Activated T-cell treated with anti-CD3 and anti-CD28 coated beads, Interleukin-2, amount 50 U/mL, for 48 hours (primary cell): ENCODE measurements at regions not wholly inside any gene's neighbourhood (a gene's known extent, or its start where the extent isn't known, plus 50 kb on each side); places are given as distances from the start of the nearest gene placed in this dataset.

Source experiments
- DNase-seq, 2 experiments: peaks; one replicate each; pipeline ENCODE4 v3.0.0-alpha.2; 2020

DNA sequence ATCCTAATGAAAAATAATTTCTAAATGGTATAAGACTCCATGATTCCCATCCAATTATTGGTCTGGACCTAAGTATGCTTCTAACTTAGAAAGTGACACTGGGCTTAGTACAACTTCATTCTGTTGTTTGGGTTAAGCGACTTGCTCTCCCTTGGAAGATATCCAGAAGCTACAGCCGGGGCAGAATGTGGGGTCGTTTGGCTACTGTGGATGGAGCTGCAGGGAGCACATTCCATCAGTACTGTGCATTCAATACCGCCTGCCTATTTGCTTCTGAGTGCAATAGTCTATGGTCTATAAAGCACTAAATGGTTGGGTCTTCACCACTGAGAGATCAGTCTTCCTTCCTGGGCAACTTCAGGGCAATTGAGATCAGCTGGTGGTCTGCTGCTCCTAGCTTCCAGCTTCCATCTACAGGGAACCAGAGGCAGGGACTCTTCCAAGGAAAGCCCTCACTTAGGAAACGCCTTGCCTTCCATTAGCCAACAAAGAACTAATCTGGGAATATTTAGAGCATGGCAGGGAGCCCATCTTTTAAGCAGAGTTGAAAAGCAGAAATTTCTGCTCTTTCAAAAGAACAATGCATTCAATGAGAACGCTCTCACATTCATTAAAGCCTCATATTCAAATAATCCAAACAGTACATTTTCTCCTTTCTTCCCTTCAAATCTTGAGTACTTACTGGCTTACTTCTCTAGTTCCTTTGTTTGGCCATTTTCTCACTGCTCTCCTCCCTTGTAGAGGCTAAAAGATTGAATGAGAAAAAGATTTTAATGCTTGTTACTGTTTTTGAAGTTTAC lies 1049.9 kb upstream of the TENM3 start:
- DNase-seq, result no peak

DNA sequence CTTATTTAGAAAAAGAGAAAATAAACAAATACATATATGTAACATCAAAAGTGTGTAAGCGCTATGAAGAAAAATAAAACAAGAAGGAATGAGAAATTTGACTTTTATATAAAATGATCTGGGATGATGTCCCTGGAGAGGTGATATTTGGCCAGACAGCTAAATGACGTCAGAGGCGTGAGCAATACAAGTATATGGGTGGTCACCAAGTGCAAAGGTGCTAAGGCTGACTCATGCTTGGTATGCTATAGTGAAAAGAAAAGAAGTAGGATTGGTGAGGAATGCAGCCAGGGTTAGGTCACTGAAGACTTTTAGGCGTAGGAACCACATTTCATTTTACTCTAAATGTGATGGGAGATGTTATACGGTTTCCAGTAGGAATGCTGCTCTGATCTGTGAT lies 1049.1 kb upstream of the TENM3 start:
- no peak for DNase-seq

DNA sequence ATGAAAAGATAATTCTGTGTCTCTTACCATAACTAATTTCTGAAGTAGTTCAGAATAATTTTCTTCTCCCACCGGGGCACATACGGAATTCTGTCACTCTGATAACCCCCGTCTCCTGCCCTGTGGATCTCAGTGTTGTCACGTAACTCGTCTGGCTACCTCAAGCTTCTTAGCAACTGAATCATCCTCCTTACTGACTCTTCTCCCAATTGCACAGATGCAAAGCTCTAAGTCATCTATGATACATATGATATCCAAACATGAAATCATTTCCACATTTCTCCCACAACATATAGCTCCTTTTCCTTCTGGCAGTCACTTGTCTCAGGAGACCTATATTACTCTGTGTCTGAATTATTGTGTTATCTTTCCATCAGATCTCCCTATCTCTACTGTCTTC lies 1043.1 kb upstream of the TENM3 start:
- no peak for DNase-seq

DNA sequence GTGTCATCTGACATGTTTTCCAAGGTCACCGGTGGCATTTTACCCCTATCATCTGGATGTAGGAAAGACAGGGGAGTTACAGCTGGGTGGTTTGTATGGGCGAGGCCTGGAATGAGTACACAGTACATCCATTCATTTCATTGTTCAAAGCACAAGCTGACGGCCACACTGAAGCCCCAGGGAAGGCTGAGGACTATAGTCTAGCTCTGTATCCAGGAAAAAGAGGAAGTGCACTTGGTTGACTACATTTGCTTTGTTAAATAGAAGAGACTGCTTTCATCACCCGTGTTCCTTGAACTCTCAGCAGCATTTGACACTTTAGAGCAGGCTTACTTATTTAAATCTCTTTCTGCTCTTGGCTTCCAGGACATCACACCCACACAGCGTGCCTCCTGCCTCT lies 1041.0 kb upstream of the TENM3 start:
- no peak for DNase-seq

DNA sequence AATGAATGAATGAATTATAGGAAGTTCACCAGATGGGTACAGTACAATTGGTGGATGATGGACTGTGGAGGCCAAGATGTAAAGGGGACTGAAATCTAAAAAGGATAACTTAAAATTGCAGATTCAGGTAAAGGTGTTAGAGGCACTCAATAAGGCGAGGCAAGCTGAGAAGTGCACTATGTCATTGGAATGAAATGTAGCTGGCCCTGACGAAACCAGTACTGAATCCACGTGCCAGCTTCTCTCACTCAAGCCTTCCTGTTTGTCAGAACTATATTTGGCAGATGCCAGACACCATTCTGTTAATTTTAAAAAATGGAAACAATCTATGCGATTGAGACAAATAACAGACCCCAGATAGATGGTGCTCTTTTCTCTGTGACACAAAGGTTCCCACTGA lies 1039.1 kb upstream of the TENM3 start:
- no peak for DNase-seq

DNA sequence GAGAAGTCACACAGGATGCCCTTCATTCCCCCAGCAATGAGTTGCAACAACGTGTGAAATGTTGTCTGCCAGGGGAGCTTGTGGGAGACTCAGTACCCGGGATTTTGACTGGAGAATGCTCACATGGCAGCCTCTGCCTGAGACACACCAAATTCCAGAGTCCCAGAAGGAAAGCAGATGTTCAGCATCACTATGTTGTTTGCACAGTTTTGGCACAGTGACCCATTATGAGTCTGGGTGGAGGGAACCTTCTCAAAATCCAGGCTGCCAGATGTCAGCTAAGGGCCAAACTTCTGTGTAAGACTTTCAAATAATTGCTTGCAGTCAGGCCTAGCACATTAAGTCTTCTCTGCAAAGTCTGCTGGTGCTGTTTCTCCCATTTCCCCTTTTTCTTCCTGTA lies 1029.7 kb upstream of the TENM3 start:
- DNase-seq, result no peak

DNA sequence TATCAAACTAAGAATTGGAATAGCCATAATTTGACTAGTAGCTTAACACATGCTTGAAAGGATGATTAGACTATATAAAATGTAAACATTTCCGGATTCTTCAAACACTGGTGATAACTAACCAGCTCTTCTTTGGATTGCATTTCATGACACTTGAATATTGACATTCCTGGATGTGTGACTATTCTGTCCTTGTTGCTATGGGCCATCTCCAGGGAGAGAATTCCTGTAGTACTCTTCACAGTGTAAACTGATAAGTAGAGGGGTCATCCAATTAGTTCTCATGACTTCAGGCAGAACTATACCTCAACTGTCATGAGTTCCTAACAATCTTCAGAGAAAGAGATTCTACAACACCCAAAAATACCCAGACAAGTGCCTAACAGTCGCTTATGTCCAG lies 1026.7 kb upstream of the TENM3 start:
- DNase-seq, result no peak

DNA sequence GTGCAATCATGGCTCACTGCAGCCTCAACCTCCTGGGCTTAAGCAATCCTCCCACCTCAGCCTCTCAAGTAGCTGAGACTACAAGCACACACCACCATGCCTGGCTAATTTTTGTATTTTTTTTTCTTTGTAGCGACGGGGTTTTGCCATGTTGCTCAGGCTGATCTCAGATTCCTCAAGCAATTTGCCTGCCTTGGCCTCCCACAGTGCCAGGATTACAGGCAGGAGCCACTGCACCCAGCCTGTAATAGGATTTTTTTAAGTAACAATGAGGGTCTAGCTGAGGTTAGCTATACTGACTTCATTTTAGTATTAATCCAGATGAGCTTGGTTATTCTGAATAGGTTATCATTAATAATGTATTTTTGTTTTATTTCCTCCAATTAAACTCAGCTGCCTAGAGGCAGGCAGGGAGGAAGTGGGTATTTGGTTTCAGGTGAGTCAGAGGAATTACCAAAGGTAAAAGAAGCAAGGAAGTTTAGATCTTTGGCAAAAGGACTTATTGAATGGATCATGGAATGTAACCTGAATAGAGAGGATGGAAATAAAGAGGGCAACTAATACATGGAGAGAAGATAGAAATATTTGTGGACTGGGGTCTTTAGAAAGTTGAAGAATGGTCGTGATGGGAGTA lies 1023.3 kb upstream of the TENM3 start:
- no peak for DNase-seq

DNA sequence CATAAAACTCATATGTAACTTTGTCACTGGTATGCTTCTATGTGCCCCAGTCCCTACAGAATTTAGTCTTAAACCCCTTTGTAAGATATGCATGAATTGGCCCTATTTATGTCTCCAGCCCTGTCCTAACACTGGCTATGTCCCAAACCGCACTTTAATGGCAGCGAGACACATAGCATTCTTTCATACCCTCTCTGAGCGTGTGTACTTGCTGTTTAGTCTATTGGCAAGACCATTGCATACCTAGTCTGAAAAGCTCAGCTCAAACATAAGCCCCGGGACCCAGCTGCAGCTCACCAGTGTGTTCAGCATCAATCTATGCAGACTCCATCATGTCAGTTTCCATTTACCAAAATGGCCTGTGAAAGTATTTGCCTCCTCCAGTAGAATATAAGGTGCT lies 1018.4 kb upstream of the TENM3 start:
- no peak for DNase-seq

DNA sequence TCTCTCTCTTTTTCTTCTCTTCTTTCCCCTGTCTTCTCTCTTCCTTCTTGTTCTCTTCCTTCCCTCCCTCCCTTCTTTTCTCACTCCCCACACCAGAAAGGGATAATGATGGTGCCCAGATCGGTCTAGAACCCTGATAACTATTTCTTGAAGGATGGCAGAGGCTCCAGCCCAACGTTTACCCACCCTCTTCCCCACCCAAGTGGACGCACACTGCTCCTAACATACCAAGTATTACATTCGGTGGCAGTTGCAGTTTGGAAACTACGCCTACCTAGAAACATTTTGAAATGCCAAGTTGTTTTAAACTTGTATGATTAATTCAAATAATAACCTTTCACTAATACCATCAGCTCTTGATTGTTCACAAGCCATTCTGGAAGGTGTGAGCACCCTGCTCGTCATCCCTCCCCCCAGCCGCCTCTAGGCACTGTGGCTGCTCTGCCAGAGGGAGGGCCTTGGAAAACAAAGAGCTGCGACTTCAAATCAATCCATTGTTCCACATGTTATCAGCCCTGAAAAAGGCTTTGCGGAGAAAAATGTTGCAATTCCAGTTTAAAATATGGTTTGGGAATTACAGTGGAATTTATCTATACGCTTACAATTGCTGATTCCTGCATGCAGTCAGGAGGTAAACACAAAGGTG lies 1017.5 kb upstream of the TENM3 start:
- no peak for DNase-seq

DNA sequence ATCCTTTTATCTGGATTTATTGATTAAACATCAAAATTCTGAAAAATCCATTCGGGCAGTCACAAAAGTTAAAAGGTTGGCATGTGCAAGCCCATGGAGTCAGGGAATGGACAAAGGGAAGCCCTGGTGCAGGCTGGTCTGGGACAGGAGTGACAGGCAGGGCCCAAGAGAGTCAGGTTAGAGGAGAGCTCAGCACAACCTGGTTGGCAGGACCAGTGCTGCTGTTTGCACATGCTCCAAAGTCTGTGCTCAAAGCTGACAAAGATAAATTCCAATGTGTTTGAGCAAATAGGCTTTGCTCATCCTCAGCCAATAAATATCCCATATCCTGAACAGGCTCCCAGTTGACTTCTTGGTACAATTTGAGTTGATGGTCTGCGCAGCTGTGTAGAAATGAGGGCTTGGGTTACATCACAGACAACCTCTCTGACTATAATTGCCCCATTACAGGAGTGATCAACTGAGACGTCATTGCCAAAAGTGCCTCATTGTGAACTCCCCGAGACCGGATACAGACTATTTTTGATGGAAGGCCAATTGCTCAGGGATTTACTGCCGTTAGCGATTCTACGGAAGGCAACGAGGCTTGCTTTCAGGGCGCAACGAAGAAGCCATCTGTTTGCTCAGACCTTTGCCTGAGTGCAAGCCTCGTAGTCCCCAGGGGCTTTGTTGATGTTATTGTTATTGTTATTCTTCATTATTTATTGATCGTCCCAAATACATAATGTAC lies 1008.1 kb upstream of the TENM3 start:
- no peak for DNase-seq

DNA sequence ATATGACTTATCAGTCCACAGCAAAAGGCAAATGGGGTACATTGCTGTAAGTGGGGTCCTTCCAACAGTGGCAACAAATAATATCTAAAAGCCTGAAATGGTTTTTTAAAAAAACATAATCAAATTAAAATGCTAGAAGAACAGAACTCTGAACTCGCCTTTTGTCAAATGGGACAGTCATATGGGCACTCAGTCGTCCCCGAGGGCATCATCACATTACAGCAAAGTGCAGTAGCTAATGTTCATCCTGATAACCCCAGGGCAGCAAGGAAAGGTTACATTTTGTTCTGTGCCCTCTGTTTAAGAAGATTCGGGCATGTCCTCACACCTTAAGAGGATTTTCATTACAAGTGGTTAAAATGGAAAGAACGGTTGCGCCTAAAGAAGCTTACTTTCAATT lies 997.9 kb upstream of the TENM3 start:
- DNase-seq, result no peak

DNA sequence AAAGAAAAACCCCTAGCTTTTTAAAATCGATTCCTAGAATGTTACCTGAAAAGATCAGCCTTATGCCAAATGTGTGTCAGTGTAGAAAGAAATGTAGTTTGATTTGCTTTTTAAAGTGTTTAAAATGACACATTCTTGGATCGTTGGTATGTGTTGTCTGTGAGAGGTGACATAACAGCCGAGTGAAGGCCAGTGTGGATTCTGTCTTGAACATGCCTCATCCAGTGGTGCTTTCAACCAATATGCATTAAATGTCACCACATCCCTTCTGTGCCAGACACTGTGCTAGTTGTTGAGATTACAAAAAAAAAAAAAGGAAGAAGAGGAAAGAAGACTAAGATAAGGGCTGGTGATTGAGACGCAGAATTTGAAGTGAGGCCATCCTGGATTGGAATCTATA lies 994.2 kb upstream of the TENM3 start:
- DNase-seq, result no peak

DNA sequence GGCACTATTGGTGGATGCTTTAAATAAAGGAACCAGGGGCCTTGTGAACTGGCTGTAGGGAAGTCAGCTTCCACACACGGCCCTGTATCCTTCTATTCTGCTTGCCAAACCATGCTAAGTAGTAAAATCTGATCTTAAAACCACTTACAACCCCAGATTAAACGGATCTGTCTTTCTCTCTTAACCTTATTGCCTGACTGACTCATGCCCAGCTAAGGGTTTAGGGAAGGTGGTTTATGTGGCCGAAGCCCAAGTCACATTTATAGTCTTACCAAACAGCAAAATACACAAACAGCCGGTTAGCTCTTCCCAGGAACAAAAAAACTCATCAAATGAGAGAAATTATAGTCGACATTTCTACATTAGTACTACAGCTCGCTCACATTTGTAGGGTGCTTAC lies 988.4 kb upstream of the TENM3 start:
- no peak for DNase-seq

DNA sequence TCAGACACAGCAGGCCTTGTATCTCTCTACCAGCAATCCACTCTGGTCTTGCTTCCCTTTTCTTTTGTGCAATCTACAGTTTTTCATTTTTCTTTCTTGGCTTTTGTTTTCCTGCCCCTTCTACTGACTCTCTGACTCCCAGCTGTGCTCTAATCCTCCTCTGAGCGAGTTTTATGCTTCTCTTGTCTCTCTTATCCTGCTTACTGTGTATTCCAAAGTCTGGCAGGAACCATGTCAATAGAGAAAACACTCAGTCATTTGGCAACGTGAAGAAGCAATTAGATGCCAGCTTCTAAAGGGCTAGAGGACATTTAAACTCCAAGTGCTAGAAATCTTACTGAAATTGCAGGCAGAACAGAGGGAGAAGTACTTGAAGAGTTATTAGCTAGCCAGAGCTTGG lies 984.6 kb upstream of the TENM3 start:
- no peak for DNase-seq

DNA sequence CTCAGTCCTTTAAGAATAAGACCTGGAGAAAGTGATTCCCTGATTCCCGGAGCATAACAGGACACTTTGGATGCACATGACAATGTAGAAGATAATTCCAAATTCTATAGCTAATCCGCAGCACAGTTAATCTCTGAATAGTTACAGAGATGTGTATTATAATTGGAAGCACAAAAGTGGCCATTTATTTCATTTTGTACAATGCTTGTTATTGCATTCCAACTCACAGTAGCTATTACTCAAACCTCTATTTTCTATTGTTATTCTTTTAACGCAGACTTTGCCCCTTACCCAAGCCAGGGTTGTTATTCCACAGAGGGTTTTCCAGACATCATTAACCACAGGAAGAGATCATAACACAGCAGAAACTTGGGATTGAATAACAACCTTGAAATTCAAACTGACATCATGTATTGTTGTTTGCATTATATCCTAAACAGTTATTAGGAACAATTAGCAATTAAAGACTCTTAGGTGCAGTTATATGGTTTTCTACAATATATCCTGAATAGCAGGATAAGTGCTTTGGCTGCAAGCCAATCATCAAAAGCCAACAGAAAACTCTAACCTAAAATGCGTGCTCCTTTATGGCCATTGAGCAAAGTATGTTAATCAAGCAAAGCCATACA lies 984.0 kb upstream of the TENM3 start:
- DNase-seq, result no peak

DNA sequence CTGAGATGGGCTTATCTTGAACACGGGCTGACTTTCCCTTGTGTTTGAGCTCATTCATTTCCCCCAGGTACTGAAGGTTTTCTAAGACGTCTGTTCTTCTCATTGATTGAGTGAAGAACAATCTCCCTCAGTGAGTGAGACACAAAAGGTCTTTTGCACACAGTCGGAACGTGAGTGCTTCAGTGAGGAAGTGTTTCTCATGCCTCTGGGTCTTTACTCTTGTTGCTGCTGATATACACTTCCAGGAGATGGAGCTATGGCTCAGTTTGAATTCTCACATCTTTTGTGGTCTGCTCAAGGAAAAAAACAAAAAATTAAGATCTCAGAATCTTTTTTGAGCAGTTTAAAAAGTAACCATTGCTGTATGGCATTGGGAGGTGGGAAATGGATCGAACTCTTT lies 981.9 kb upstream of the TENM3 start:
- no peak for DNase-seq

DNA sequence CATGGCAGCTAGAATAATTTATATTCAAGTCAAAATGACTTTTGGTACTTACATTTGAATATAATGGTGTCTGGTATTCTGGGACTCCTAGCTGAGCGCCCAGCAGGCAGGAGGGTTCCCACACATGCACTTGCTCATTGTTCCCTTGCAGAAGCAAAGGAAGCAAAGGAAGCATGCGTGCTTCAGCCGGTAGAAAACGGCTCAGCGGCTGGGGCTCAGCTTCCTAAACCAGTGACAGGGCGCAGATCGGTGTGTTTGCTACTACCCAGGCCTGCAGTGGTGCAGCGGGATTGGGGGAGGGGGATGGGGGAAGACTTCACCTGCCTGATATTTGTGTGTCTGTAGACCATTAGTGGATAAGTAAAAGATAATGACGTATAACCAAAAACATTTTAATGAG lies 978.3 kb upstream of the TENM3 start:
- no peak for DNase-seq

DNA sequence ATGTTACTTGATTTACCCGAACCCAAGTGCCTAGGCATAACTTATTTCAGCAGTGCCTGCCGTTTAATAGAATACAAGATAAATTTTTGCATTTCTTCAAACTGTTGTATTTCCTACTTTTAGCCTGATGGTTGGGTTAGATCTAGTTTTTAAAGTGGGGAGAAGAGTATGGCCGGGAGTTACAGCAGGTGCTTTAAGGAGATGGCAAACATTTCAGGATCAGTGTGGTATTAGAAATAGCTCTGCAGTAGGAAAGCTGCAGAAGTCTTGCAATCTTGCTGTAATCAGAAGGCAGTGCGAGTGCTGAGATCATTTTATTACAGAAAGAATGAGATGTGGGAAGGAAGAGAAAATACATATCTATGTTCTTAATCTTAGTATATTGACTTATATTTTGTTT lies 977.8 kb upstream of the TENM3 start:
- DNase-seq, result no peak

DNA sequence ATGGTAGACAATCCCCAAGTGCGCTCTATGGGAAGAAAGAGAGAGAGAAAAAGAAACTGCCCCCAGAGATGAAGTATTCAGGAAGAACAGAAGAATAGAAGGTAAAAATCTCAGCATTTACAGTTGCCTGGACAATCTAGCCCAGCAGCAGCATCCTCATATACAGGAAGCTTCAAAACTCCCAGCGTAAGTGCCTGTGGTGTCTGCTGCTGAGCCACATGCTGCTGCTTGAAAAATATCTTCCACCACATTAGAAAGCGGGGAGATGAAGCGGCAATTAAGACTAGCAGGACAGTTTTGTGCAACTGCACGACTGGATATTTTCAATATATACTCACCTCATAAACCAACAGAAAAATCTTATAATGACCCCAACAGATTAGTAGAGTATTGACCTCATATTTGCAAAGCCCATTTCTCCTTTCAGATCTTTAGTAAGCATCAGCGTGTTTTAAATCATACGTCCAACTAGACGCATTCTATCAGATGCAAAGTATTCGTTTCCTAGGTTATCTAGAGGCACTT lies 972.0 kb upstream of the TENM3 start:
- no peak for DNase-seq

DNA sequence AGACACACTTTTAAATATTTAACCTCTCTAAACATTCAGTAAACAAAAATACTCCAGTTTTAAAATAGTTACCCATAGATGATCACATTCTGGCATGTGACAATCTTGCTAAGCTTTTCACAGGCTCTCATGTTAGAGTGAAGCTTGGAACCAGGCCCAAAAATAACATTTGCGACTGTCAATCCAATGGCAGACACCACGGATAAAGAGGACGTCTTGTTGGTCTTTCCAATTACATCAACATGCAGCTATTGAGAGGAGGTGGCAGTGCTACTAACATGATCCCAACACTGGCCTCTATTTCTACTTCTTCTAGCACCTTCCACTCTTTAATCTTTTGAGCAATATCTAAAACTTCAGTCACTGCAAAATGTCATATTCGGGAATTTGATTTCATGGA lies 970.8 kb upstream of the TENM3 start:
- DNase-seq, result no peak

DNA sequence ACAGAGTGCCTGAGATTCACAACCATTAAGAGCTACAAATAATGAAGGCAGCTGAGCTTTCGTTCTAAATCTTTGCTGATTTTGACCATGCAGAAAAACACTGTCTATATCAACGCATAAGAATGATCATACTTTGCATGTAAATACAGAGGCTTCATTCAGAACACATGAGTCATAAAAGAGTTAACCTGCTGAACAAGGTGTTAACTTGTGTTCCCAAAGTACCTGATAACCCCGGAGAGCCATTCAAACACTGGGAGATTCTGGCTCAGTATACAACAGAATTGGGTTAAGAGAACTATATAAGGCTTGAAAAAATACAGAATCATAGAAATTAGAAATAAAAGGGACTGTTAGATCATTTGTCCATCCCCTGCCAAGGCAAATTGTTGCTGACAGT lies 964.3 kb upstream of the TENM3 start:
- no peak for DNase-seq

DNA sequence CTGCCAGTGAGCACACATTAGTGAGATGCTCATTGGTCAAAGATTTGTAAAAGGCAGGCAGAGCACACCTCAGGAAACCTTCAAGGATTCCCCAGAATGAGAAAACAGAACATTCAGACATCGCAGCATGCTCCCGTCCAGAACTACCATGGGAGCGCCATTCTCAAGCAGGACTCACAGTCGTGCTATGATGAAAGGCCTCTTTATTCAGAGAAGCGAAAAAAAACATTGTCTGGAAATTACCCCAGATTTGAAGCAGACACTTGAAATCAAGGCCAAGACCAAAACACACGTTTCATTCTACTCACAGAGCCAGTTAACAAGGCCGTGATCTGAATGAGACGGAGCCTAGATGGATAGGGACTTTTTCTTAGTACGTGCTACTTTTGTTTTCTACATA lies 961.8 kb upstream of the TENM3 start:
- no peak for DNase-seq
